ENCODE measurements at regions not wholly inside any gene's neighbourhood (a gene's known extent, or its start where the extent isn't known, plus 50 kb on each side); places are given as distances from the start of the nearest gene placed in this dataset.
"Not testable (repeated sequence)": the region's sequence is repeated elsewhere in the genome, so short reads cannot be mapped to it uniquely, and the experiment has no call there.

- Histone ChIP-seq H3K27ac (no peak overlapping the region), H3K36me3 (no peaks in the 10 kb centered on the region), H3K4me1 (no peaks in the 10 kb centered on the region), H3K4me3 (no peak overlapping the region), H3K27me3 (no peaks in the 10 kb centered on the region), H3K9me3 (peaks cover 0 to 5% (median 0%) of the 10 kb centered on the region in 3 donors)
- intact Hi-C loops (cut with DNase I; ENCODE audit: low total_unique reads) = no loop called here
- TF ChIP-seq, protein P1, sequence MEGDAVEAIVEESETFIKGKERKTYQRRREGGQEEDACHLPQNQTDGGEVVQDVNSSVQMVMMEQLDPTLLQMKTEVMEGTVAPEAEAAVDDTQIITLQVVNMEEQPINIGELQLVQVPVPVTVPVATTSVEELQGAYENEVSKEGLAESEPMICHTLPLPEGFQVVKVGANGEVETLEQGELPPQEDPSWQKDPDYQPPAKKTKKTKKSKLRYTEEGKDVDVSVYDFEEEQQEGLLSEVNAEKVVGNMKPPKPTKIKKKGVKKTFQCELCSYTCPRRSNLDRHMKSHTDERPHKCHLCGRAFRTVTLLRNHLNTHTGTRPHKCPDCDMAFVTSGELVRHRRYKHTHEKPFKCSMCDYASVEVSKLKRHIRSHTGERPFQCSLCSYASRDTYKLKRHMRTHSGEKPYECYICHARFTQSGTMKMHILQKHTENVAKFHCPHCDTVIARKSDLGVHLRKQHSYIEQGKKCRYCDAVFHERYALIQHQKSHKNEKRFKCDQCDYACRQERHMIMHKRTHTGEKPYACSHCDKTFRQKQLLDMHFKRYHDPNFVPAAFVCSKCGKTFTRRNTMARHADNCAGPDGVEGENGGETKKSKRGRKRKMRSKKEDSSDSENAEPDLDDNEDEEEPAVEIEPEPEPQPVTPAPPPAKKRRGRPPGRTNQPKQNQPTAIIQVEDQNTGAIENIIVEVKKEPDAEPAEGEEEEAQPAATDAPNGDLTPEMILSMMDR (IDR thresholded peaks at IDR 0.05) = no peak
- DNase-seq = no peak
These were observed 160.2 kb downstream of the CRPPA start for GRCh38 chr7:16261100-16261499.

- Histone ChIP-seq H3K27ac (no peak overlapping the region), H3K4me3 (no peak overlapping the region), H3K9me3 (peaks cover 0 to 10% (median 0%) of the 10 kb centered on the region in 3 donors), H3K27me3 (no peaks in the 10 kb centered on the region), H3K4me1 (no peaks in the 10 kb centered on the region), H3K36me3 (no peaks in the 10 kb centered on the region)
- TF ChIP-seq, protein P1 (IDR thresholded peaks at IDR 0.05) = no peak
- DNase-seq = no peak
- intact Hi-C loops (cut with DNase I; ENCODE audit: low total_unique reads) = no loop called here
These were observed 161.1 kb downstream of the CRPPA start for GRCh38 chr7:16260236-16260728.

DNA sequence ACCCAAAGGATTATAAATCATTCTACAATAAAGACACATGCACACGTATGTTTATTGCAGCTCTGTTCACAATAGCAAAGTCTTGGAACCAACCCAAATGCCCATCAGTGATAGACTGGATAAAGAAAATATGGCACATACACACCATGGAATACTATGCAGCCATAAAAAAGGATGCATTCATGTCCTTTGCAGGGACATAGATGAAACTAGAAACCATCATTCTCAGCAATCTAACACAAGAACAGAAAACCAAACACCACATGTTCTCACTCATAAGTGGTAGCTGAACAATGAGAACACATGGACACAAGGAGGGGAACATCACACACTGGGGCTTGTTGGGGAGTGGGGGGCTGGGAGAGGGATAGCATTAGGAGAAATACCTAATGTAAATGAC, 164.9 kb downstream of the CRPPA start:
- H3K27me3 ChIP-seq; DNase-seq; H3K4me1 ChIP-seq; H3K27ac ChIP-seq; H3K36me3 ChIP-seq; intact Hi-C loops (cut with DNase I; ENCODE audit: low total_unique reads); H3K4me3 ChIP-seq; H3K9me3 ChIP-seq: not testable (repeated sequence)

DNA sequence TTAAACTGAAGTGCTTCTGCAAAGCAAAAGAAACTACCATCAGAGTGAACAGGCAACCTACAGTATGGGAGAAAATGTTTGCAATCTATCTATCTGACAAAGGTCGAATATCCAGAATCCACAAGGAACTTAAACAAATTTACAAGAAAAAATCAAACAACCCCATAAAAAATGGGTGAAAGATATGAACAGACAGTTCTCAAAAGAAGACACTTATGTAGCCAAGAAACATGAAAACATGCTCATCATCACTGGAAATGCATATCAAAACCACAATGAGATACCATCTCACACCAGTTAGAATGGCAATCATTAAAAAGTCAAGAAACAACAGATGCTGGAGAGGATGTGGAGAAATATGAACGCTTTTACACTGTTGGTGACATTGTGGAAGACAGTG, 165.4 kb downstream of the CRPPA start:
- H3K27me3 ChIP-seq; intact Hi-C loops (cut with DNase I; ENCODE audit: low total_unique reads); DNase-seq; H3K4me1 ChIP-seq; H3K36me3 ChIP-seq; H3K27ac ChIP-seq; H3K4me3 ChIP-seq; H3K9me3 ChIP-seq: not testable (repeated sequence)

- H3K36me3 ChIP-seq; H3K4me1 ChIP-seq; H3K9me3 ChIP-seq; H3K27ac ChIP-seq; DNase-seq; H3K27me3 ChIP-seq; H3K4me3 ChIP-seq; intact Hi-C loops (cut with DNase I; ENCODE audit: low total_unique reads): not testable (repeated sequence)
These were observed 170.7 kb downstream of the CRPPA start for GRCh38 chr7:16250655-16251054.

- H3K4me1 ChIP-seq; H3K4me3 ChIP-seq; H3K36me3 ChIP-seq; H3K27me3 ChIP-seq; DNase-seq; H3K9me3 ChIP-seq; intact Hi-C loops (cut with DNase I; ENCODE audit: low total_unique reads); H3K27ac ChIP-seq: not testable (repeated sequence)
These were observed 172.1 kb downstream of the CRPPA start for GRCh38 chr7:16249204-16249603.

DNA sequence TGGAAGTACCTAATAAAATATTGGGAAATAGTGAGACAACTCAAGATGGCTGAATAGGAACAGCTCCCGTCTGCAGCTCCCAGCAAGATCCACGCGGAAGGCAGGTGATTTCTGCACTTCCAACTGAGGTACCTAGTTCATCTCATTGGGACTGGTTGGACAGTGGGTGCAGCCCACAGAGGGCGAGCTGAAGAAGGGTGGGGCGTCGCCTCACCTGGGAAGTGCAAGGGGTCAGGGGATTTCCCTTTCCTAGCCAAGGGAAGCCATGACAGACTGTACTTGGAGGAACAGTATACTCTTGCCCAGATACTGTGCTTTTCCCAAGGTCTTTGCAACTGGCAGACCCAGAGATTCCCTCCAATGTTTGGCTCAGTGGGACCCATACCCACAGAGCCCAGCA, 172.8 kb downstream of the CRPPA start:
- DNase-seq; H3K36me3 ChIP-seq; H3K4me1 ChIP-seq; H3K9me3 ChIP-seq; H3K4me3 ChIP-seq; intact Hi-C loops (cut with DNase I; ENCODE audit: low total_unique reads); H3K27ac ChIP-seq; H3K27me3 ChIP-seq: not testable (repeated sequence)

- Histone ChIP-seq H3K9me3 (no peaks in the 10 kb centered on the region), H3K36me3 (peaks cover 0 to 7% (median 0%) of the 10 kb centered on the region in 3 donors), H3K27ac (no peak overlapping the region), H3K4me1 (peaks cover 0 to 8% (median 0%) of the 10 kb centered on the region in 4 donors), H3K27me3 (no peaks in the 10 kb centered on the region), H3K4me3 (no peak overlapping the region)
- intact Hi-C loops (cut with DNase I; ENCODE audit: low total_unique reads) = no loop called here
- DNase-seq = no peak
- TF ChIP-seq, protein P1 (IDR thresholded peaks at IDR 0.05) = no peak
These were observed 176.9 kb downstream of the CRPPA start for GRCh38 chr7:16244469-16244868.

All from tibial artery (tissue), 4 donors.